GM19452 (cell line): ENCODE measurements at regions not wholly inside any gene's neighbourhood (a gene's known extent, or its start where the extent isn't known, plus 50 kb on each side); places are given as distances from the start of the nearest gene placed in this dataset.

Experiments used
- ATAC-seq: cut with Tn5 transposase; IDR thresholded peaks from one replicate; pipeline ENCODE4 v1.9.1; 2021; ENCODE audit not compliant: unreplicated experiment

DNA sequence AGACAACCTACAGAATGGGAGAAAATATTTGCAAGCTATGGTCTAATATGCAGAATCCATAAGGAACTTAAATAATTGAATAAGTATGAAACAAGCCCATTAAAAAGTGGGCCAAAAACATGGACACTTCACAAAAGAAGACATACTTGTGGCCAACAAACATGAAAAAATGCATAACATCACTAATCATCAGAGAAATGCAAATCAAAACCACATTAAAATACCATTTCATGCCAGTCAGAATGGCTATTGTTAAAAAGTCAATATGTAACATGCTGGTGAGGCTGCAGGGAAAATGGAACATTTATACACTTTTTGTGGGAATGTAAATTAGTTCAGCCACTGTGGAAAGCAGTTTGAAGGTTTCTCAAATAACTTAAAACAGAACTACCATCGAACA, 945.4 kb upstream of the FLRT2 start:
- ATAC-seq = no peak

DNA sequence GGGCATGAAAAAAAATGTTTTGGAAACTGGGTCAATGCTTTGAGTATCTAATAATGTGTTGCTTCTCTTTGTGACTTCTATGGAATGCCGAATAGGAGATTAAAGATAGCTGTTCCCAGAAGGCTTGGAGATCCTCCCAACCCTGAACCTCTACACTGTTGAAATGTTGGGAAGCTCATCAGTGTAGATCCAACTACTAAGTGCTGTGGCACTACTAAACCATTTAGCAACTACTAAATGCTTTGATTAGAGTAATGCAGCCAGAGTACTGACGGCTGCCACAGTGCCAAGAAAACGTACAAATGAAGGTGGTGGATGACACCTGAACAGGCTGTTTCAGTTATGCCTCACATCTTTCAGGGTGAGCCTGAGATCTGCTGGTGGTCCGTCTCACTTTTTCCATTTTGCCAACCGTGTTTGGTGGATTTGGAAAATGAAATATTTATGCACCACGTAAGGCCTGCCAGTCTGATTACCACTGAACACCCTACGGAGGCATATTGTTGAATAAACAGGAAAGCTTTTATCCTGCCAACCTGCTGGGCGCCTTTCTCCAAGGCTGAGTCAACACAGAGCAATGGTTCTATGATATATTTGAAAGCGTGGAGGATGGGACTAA, 938.0 kb upstream of the FLRT2 start:
- ATAC-seq = no peak

DNA sequence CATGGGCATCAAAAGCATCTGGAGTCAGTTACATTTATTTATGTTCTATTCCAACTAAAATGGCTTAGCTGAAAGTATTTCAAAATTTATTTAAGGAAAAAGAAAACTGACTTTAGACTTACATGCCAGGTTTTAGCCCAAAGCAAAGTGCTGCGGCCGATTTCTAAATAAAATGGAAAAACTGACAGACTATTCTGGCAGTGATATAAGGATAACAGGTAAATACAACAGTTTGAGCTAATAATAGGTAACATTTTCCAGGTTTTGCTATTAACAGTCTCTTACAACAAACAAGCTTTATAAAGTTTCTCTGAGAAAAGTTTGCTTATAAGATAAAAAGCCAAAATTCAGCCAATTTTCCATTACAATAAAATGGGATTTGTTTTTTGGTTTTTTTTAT, 937.2 kb upstream of the FLRT2 start:
- ATAC-seq = no peak

DNA sequence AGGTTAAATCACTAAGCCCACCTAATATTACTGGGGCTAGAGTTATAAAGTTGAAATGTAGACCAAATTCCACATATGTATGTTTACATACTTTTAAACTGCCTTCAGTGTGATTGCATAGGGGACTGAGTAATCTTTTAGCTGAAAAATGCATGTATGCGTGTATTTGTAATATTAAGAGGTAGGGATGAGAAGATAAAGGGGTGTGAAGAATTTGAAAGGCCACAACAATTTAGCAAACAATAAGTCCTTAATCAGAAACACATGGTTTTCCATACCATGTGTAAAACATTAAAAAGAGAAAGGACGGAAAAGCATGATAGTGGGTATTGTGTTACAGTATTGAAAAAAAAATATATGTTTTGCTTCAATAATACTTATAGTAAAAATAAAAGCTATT, 919.9 kb upstream of the FLRT2 start:
- no peak for ATAC-seq

DNA sequence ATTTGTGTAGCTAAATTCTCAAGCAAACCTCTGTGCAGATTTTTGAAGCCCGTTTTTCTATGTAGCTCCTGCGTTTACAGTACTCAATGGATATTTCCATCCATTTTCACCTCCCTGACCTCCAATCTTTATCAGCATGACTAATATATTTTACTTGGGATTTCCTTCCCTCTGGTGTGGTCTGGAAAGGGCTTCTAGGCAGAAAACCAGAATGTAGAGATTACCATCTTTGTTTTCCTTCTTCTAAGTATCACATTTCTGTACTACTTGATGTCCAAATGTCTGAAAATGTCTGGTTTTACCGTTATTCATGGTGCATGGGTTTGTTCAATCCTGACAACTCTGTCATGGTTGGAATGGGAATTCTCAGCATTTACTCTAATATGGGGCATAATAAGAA, 907.6 kb upstream of the FLRT2 start:
- no peak for ATAC-seq

DNA sequence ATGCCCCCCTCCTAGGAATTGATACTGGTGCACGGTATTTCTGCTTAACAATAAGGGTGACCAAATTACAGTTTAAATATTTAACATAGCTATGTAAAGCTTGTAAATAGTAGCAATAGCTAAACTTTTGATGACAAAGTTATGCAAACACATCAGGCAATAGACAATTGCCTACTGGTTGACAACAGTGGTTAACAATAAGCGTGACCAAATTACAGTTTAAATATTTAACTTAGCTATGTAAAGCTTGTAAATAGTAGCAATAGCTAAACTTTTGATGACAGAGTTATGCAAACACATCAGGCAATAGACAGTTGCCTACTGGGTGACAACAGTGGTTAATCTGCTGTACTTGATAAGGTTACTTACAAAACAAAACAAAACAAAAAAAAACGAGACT, 886.5 kb upstream of the FLRT2 start:
- ATAC-seq = no peak

DNA sequence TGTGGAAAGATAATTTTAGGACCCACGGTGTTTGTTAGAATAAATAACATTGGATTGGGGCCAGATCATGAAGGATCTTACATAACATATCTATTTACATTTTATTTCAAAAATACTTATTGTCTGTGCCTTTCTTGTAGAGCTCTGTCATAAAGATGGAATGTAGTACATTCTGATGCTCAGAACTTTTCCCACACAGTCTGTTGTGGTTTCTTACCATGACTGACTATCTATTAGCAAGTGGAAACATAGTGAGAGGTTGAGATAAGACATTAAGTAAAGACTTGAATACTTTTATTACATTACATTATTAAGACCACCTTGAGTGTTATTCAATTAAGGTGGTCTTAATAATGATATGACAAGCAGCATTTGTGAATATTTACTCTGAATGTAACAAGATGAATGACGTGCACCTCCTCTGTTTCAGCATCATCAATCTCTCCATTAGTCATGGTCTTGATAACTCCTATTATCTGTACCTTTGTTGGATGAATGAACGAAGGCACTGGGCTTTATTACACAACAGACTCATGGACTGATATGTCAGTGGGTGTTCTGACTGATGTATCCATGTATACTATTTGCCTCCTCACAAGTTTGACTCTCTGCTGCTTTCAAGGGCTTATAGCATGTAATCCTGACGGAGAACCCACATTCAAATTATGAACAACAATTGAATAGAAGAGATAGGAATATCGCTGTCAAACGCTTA, 883.0 kb upstream of the FLRT2 start:
- no peak for ATAC-seq

DNA sequence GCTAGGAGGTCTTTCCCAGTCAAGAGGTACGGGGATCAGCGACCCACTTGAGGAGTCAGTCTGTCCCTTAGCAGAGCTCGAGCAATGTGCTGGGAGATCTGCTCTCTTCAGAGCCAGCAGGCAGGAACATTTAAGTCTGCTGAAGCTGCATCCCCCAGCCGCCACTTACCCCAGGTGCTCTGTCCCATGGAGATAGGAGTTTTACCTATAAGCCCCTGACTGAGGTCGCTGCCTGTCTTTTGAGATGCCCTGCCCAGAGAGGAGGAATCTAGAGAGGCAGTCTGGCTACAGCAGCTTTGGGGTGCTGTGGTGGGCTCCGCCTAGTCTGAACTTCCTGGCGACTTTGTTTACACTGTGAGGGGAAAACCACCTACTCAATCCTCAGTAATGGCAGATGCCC, 874.9 kb upstream of the FLRT2 start:
- ATAC-seq = no peak

DNA sequence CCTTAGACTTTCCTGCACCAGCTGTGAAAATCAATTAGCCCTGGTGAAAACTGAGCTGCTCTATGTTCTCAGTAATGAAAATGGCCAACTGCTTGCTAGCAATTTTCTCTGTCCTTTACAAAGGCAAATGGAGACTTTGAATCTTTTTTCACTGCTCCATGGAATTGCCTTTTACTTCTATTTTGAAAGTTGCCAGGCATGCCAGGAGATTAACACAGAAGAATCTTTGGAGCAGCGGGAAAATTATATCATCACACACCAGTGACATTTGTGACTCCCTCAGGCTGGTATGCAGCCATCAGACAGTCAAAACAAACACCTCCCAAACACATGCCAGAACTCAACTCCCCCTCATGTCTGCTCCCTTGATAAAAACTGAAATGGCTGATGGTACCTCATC, 872.0 kb upstream of the FLRT2 start:
- ATAC-seq = no peak

DNA sequence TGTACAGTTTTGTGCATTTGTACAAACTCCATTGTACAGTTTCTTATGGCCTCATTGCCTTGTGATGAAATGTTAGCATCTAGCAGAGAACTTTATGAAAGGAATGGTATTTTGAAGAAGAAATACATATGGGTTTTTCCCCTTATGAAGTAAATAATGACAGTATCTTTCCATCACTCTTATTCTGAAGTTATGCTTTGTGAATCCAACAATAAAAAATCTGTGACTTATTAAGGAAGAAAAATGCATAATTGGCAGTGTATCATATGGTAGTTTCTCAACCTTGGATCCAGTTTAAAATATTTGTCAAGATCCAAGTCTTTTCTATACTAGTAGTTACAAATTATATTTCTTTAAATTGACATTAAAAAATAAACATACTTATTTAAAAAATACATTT, 859.1 kb upstream of the FLRT2 start:
- no peak for ATAC-seq

DNA sequence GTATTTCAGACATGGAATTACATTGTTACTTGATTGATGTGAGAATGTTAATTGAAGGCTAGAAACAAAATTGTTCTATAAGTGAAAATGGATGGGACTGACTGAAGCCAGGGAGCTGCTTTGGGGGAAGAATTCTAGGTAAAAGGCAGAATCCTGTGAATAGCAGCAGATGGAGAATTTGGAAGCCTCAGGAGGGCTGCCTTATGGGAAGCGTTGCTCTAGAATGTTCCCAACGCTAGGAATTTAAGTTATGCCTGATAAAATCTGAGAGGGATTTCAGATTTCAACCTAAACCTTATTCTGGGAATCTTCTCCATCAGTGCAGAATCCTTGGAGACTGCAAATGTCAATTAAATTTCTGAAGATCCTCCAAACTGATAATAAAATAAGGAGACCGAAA, 858.2 kb upstream of the FLRT2 start:
- no peak for ATAC-seq

DNA sequence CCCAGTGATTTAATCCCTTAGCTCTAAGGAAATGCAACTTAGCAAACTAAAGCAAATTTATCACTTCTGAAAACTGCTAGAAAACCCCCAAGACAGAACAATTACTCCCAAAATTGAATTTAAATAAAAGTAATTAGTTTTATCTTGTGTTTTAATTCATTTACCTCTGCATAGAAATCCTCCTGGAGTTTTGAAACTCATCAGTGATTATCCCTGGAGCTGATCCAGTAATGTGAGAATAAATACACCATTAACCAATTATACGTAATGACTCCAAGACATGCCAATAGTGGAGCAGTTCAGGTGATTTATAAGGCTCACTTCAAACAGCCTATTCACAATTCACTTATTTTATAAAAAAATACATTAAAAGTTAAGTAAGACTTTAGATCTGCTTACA, 855.3 kb upstream of the FLRT2 start:
- ATAC-seq = no peak

DNA sequence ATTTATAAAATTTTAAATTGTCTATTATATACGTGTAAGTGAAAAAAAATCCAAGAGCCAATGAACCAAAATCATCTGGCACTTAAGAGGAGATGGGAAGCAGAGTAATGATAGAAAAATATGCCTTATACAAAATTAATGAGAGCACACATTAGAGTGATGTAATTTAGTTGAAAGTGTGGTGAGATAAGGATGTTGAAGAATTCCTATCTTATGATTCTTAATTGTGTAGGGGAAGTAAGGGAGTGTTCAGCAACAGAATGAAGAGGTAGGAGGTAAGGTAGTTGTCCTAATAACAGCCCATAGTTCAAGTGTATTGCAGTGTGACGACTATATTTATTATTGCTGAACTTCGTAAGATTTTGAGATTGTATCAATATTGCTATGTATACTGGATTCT, 843.4 kb upstream of the FLRT2 start:
- no peak for ATAC-seq

DNA sequence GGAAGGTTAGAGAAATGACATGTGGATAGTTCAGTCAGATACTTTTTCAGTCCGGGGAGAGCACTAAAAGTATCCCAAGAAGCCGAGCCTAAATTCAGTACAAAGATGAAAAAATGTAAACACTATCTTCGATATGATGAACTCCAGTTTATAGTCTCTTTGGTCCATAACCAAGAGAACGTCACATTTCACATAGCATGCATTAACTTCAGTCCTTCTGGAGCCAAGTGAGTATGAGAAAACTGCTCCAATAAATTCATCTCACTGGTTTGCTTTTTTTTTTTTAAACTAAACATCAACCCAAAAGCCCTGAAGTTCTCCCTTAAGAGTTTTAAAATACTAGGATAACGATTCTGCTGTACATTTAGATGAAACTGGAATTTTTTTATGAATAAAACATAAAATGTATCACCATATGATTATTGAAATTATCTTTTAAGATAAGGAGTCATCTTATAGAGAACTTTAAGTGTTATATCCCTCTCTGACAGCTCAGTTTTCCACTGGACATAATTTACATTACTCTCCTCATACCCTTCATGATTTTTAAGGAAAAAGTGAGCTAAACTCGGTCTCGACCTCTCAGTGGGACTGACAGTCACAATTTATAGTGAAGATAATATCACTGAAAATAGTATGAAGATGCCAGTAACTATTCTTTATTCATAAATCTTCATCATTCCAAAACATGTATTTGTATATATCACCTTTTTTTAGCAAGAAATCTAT, 841.5 kb upstream of the FLRT2 start:
- no peak for ATAC-seq

DNA sequence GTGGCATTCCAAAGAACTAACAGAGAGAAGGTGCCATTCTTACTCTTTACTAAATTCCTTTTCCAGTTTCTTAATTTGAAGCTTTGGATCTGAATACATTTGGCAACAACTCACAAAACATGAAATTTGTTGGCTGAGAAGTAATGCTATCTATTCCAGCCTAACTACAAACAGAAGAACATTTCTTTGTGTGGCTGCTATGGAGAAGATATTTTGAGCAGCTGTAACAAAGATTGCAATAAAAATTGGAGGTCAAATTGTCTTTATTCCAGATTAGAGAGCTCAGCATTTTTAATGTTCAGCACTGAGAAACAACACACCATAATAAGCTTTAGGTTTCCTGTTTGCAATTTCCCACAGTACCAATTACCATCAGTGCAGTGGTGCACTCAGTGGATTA, 835.8 kb upstream of the FLRT2 start:
- ATAC-seq = no peak

DNA sequence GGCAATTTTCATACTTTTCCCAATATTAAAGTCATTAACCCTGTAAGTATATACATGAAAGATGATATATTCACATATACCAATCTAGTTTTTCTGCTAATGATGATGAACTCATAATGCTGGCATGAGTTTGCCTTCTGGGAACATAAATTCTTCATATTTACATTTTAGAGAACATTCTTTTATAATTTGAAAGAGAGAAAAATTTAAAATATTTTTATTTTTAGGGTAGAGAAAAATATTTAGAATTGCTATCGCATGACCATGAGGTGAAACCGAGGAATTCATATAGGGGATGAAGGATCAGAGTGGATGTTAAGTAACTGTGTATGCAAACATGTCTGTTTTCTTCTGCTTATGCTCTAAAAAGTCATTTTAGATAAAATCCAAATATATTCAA, 825.3 kb upstream of the FLRT2 start:
- ATAC-seq = no peak

DNA sequence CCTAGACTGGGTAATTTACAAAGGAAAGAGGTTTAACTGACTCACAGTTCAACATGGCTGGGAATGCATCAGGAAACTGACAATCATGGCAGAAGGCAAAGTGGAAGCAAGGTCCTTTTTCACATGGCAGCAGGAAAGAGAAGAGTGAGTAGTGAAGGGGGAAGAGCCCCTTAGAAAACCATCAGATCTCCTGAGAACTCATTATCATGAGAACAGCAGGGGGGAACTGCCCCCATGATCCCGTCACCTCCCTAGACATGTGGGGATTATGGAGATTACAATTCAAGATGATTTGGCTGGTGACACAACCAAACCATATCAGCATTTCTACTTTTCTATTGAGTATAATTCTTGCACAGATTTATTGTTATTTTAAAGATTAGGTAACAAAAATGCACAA, 822.1 kb upstream of the FLRT2 start:
- ATAC-seq = no peak

DNA sequence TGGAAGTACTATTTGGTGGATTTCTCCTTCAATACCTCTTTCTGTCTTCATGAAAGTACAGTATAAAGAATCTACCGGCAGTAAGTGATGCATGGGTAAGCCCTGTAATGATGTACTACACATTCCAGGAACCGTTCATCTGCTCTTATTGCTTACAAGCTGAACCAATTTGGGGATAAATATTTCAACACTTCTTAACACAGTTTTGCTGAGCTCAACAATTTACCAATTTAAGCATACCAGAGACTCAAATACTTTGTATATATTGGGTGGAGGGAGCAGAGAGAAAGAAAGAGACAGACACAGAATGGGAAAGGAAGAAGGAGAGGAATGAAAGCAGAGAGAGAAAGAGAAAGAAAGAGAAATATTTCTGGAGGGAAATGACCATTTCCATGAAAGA, 821.1 kb upstream of the FLRT2 start:
- ATAC-seq = no peak

DNA sequence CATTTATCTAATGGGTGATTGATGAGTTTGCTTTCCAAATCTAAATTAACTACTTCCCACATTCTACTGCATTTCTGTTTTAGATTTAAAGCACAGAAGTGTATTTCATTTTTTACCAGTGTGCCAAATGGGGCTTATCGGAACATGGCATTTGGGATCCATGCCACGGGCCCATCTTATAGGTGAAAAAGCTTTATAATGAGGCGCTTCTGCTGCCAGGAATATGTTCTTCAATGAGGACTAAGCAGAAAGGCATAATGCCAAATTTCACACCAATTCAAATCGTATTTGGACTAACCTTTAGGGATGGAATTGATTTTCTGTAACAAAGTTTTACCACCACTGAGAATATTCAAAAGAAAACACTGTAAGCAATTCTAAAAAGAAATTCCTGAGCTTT, 803.5 kb upstream of the FLRT2 start:
- no peak for ATAC-seq

DNA sequence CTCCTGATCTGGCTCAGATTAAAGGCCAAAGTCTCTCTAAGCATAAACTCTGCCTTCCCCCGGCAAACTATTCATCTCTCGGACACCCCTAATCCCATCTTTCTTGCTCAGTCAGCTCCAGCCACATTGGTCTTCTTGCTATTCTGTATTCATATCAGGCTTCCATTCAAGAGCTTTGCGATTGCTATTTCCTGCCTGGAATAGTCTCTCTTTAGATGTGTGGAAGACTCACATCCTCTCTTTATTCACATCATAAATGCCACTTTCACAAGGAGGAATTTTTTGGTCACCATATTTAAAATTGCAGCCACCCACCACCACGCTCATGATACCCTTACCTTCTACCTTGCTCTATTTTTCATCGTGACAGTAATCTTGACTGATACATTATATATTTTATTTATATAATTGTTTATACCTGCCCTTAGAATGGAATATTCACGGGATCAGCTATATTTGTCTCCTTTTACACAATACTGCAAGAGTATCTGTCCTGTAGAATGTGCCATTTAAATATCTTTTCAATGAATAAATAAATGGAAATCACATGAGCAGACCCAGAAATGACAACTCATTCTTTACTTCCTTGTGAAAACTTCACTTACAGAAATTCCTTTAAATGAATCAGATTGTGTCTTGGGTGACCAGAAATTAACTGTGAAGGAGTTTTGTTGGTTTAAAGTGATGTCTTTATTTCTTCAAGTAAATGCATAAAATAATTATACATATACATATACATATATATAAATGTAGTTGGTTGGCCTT, 780.6 kb upstream of the FLRT2 start:
- ATAC-seq = no peak

DNA sequence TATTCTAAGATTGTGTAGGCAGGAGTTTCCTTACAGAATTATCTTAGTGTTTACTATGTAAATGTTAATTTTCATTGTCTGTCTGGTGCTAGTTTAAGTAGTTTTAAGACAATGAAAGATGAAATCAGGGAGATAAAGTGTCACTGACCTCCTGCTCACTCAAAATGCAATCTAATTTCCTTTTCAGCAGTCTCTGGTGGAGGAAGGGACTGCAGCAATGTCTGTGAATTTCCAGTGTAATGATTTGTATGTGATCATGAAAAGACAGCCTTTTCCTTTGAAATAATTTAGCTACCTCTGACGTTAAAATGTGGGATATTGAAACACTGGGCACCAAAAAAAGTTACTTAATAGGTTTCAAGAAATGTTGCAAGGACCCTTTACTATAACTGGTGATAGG, 779.7 kb upstream of the FLRT2 start:
- no peak for ATAC-seq
